ENCODE measurements at regions not wholly inside any gene's neighbourhood (a gene's known extent, or its start where the extent isn't known, plus 50 kb on each side); places are given as distances from the start of the nearest gene placed in this dataset.

GRCh38 chr20:48451401-48451800, 376.4 kb downstream of the PREX1 start:
- H3K36me3 Mint-ChIP-seq (ENCODE audit: low read depth): no peaks in the 10 kb centered on the region
- no peak for DNase-seq

DNA sequence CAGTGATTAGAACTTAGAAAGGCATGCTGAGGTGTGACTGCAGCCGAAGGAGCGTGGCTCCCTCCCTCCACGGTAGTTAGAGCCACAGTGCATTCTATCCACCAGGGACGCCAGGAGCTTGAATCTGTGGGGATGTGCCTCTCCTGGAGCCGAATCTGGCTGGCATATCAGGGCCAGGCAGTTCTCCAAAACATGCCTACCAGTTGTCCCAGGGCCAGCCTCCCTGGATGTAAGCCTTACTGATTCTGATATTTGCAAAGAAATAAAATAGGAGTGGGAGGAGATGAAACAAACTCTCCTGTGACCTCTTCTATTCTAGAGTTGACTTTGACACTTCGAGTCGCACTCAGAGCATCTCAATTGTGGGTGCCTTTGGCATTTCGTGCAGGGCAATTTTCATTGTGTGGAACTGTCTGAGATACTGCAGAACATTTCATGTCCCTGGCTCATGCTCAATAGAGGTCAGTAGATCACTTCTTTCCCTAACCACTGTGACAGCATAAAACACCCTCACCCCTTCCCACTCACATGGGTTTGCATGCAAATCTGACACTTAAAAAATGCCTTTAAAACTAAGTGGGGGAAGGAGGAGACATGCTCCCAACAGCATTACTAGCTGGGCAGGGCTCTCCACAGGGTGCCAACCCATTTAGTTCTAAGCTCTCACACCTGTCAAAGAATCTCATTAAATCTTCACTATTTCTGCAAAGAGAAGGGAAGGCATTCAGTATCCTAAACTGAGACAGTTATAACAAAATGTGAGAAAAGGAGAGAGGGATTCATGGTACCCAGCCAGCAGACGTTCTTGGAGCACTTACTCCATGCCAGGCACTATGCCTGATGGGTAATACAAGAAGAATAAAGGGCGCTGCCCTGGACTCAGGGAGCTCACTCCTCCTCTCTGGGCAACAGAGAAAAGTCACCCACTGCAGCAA, 378.9 kb downstream of the PREX1 start:
- no peak for DNase-seq
- Mint-ChIP-seq H3K9me3 (peaks cover 13% of the 10 kb centered on the region), H3K36me3 (ENCODE audit: low read depth) (no peaks in the 10 kb centered on the region), H3K27me3 (ENCODE audit: insufficient read depth) (peaks cover 17% of the 10 kb centered on the region), H3K27ac (no peak overlapping the region), H3K4me1 (no peaks in the 10 kb centered on the region), H3K4me3 (no peak overlapping the region)
- peak; percentile 52 for TF ChIP-seq CTCF (conservative IDR thresholded peaks at IDR 0.05)
- peaks cover 17% of the 10 kb centered on the region for H3K9me3 ChIP-seq (ENCODE audit: control insufficient read depth, low read length)
- no peaks in the 10 kb centered on the region for H3K27me3 ChIP-seq (ENCODE audit: control insufficient read depth, insufficient read depth, low read length, poor library complexity, severe bottlenecking)
- no peak overlapping the region for H3K27ac ChIP-seq (ENCODE audit: low read depth, low read length)
- H3K4me1 ChIP-seq (ENCODE audit: control insufficient read depth, insufficient read depth, low read length): no peaks in the 10 kb centered on the region
- H3K36me3 ChIP-seq (ENCODE audit: control insufficient read depth, insufficient read depth, low read length): no peaks in the 10 kb centered on the region
- no peak overlapping the region for H3K9ac ChIP-seq (ENCODE audit: extremely low read depth, low read length, poor library complexity, severe bottlenecking)
- 86 to 88% methylated on average over 10 of the region's 10 CpGs for WGBS, 2 experiments (ENCODE audit: insufficient coverage in 1 of 2, insufficient read length in 1 of 2)
- H3K4me3 ChIP-seq (ENCODE audit: low read length): no peak overlapping the region

More at GRCh38 chr20:48451401-48451800, 376.4 kb downstream of the PREX1 start:
- peak; percentile 53 for TF ChIP-seq CTCF (conservative IDR thresholded peaks at IDR 0.05)
- Mint-ChIP-seq H3K27ac (no peak overlapping the region), H3K27me3 (ENCODE audit: insufficient read depth) (peaks cover 21% of the 10 kb centered on the region), H3K4me1 (peaks cover 19% of the 10 kb centered on the region), H3K9me3 (no peaks in the 10 kb centered on the region), H3K4me3 (no peak overlapping the region)
- Histone ChIP-seq H3K4me1 (ENCODE audit: control insufficient read depth, insufficient read depth, low read length) (peaks cover 9% of the 10 kb centered on the region), H3K9ac (ENCODE audit: extremely low read depth, low read length, poor library complexity, severe bottlenecking) (no peak overlapping the region), H3K4me3 (ENCODE audit: low read length) (no peak overlapping the region), H3K27me3 (ENCODE audit: control insufficient read depth, insufficient read depth, low read length, poor library complexity, severe bottlenecking) (no peaks in the 10 kb centered on the region), H3K9me3 (ENCODE audit: control insufficient read depth, low read length) (no peaks in the 10 kb centered on the region), H3K27ac (ENCODE audit: low read depth, low read length) (no peak overlapping the region), H3K36me3 (ENCODE audit: control insufficient read depth, insufficient read depth, low read length) (no peaks in the 10 kb centered on the region)
- 93 to 100% methylated on average over 3 to 6 of the region's 6 CpGs for WGBS, 2 experiments (ENCODE audit: insufficient coverage in 1 of 2, insufficient read length in 1 of 2)

DNA sequence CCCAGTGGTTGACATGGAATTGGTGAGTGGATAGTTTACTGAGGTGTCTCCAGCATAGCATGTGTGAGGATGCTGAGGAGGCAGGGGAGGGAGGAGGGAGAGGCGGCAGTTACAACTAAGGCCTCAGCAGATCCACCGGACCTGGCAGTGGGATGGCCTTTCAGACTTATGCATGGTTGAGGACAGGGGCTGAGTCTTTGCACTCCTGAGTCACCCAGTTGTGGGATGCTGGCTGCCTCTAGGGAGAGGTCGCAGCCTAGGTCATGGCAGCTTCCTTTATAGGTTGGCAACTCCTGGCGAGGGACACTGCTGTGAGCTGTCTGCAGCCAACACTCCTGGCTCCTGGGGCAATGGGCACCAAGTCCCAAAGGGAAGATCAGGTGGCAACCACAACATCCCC, 380.3 kb downstream of the PREX1 start:
- Mint-ChIP-seq H3K4me1 (no peaks in the 10 kb centered on the region), H3K36me3 (ENCODE audit: low read depth) (no peaks in the 10 kb centered on the region), H3K27me3 (ENCODE audit: insufficient read depth) (peaks cover 14% of the 10 kb centered on the region), H3K4me3 (no peak overlapping the region), H3K9me3 (peaks cover 23% of the 10 kb centered on the region), H3K27ac (no peak overlapping the region)
- Histone ChIP-seq H3K4me1 (ENCODE audit: control insufficient read depth, insufficient read depth, low read length) (no peaks in the 10 kb centered on the region), H3K4me3 (ENCODE audit: low read length) (no peak overlapping the region), H3K27ac (ENCODE audit: low read depth, low read length) (no peak overlapping the region), H3K9ac (ENCODE audit: extremely low read depth, low read length, poor library complexity, severe bottlenecking) (no peak overlapping the region), H3K9me3 (ENCODE audit: control insufficient read depth, low read length) (peaks cover 23% of the 10 kb centered on the region), H3K36me3 (ENCODE audit: control insufficient read depth, insufficient read depth, low read length) (no peaks in the 10 kb centered on the region), H3K27me3 (ENCODE audit: control insufficient read depth, insufficient read depth, low read length, poor library complexity, severe bottlenecking) (no peaks in the 10 kb centered on the region)
- WGBS, 2 experiments (ENCODE audit: insufficient coverage in 1 of 2, insufficient read length in 1 of 2): 93 to 94% methylated on average over 3 to 4 of the region's 4 CpGs
- DNase-seq: no peak
- TF ChIP-seq CTCF (conservative IDR thresholded peaks at IDR 0.05): no peak
